ENCODE measurements at regions not wholly inside any gene's neighbourhood (a gene's known extent, or its start where the extent isn't known, plus 50 kb on each side); places are given as distances from the start of the nearest gene placed in this dataset.

DNA sequence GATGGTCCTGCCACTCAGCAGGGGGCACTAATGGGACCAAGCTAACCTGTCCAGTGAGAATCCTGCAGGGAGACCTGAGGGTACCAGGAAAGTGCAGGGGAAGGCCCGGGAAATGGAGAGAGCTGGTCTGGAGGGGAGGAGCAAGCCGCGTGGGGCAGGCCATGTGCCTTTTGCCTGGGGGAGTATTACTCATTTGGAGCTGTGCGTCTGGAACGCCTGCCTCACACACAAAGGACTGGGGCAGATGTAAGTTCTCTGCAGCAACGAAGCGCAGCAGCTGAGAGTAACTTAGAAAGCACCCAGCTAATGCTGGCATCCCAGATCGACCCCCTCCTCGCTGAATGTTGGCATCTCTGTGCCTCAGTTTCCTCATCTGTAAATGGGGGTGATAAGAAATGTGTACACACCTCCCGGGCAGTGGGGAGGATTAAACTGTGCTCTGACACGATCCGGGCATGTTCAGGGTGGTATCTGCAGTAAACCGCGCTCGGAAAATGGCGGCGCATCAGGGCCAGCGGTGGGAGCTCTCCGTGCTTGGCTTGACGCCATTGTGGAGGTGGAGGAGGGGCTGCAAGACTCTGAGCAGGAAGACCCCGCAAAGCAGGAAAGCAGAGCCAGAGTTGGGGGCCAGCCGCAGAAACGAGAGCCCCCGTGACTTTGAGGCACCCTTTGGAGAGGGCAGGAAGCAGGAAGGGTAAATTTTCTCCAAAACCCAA lies 212.5 kb downstream of the NPHP4 start:
- Histone ChIP-seq H3K27ac (ENCODE audit: low read depth in 1 of 2, low read length in 2 of 2) (no peak overlapping the region), H3K4me1 (ENCODE audit: control insufficient read depth in 4 of 4, insufficient read depth in 4 of 4, low read length in 3 of 4) (no peaks in the 10 kb centered on the region), H3K9ac (ENCODE audit: low read depth in 1 of 2, low read length in 2 of 2) (no peak overlapping the region), H3K4me3 (ENCODE audit: low read depth in 1 of 3, low read length in 3 of 3) (no peak overlapping the region), H3K9me3 (ENCODE audit: control insufficient read depth in 4 of 4, low read length in 3 of 4) (no peaks in the 10 kb centered on the region), H3K36me3 (ENCODE audit: control insufficient read depth in 4 of 4, insufficient read depth in 3 of 4, low read depth in 1 of 4, low read length in 3 of 4) (no peaks in the 10 kb centered on the region), H3K27me3 (ENCODE audit: control insufficient read depth in 4 of 4, insufficient read depth in 4 of 4, low read length in 3 of 4) (peaks cover 0 to 3% (median 0%) of the 10 kb centered on the region in 4 donors)
- no peak for DNase-seq (ENCODE audit: low spot score)
- no peak for TF ChIP-seq GABPA (IDR thresholded peaks at IDR 0.05 in 1 of 2, conservative IDR thresholded peaks at IDR 0.05 in 1 of 2)
- 89% methylated on average over 24 of the region's 24 CpGs for WGBS

DNA sequence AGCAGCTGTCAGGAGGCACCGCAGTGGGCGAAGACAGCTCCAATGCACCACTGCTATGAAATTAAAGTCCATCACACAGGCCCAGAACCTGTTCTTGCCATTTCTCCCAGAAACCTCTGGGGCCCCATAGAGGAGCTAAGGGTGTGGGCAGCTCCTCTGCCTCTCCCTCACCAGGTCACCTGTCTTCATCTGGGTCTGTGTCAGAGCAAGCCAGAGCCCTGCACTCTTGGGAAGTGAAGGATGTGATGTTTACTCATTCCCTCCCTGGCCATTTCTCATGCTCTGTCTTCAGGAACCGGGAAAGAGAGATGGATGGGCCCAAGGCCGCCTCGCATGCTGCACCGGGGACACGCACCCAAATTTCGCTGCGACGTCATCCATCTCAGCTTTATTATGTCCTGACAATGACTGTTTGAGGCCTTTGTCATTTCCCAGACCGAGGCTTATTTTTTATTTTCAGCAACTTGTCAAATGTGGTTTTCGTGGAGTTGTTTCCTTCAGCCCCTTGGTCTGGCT lies 216.1 kb downstream of the NPHP4 start:
- Histone ChIP-seq H3K27ac (ENCODE audit: low read depth in 1 of 2, low read length in 2 of 2) (no peak overlapping the region), H3K27me3 (ENCODE audit: control insufficient read depth in 4 of 4, insufficient read depth in 4 of 4, low read length in 3 of 4) (peaks cover 0 to 3% (median 1%) of the 10 kb centered on the region in 4 donors), H3K4me3 (ENCODE audit: low read depth in 1 of 3, low read length in 3 of 3) (no peak overlapping the region), H3K36me3 (ENCODE audit: control insufficient read depth in 4 of 4, insufficient read depth in 3 of 4, low read depth in 1 of 4, low read length in 3 of 4) (no peaks in the 10 kb centered on the region), H3K9me3 (ENCODE audit: control insufficient read depth in 4 of 4, low read length in 3 of 4) (no peaks in the 10 kb centered on the region), H3K4me1 (ENCODE audit: control insufficient read depth in 4 of 4, insufficient read depth in 4 of 4, low read length in 3 of 4) (no peaks in the 10 kb centered on the region), H3K9ac (ENCODE audit: low read depth in 1 of 2, low read length in 2 of 2) (no peak overlapping the region)
- 87% methylated on average over 12 of the region's 12 CpGs for WGBS
- DNase-seq (ENCODE audit: low spot score), result no peak
- TF ChIP-seq HNF4A (conservative IDR thresholded peaks at IDR 0.05) (no peak), JUND (IDR thresholded peaks at IDR 0.05) (no peak), RAD21 (IDR thresholded peaks at IDR 0.05) (no peak), NR2F2 (IDR thresholded peaks at IDR 0.05) (no peak), HNF4G (IDR thresholded peaks at IDR 0.05) (no peak), YY1 (IDR thresholded peaks at IDR 0.05) (no peak), GABPA (IDR thresholded peaks at IDR 0.05 in 1 of 2, conservative IDR thresholded peaks at IDR 0.05 in 1 of 2) (no peak), FOXA2 (IDR thresholded peaks at IDR 0.05) (no peak), SP1 (IDR thresholded peaks at IDR 0.05) (no peak), TAF1 (conservative IDR thresholded peaks at IDR 0.05) (no peak), RXRA (IDR thresholded peaks at IDR 0.05) (no peak), FOXA1 (IDR thresholded peaks at IDR 0.05) (no peak), EGR1 (IDR thresholded peaks at IDR 0.05; ENCODE audit: low read depth in 2 of 2) (no peak)
- TF ChIP-seq, protein P1, sequence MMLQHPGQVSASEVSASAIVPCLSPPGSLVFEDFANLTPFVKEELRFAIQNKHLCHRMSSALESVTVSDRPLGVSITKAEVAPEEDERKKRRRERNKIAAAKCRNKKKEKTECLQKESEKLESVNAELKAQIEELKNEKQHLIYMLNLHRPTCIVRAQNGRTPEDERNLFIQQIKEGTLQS (IDR thresholded peaks at IDR 0.05), result no peak
- TF ChIP-seq, protein P2, sequence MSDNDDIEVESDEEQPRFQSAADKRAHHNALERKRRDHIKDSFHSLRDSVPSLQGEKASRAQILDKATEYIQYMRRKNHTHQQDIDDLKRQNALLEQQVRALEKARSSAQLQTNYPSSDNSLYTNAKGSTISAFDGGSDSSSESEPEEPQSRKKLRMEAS (IDR thresholded peaks at IDR 0.05), result no peak
- TF ChIP-seq, protein P3, sequence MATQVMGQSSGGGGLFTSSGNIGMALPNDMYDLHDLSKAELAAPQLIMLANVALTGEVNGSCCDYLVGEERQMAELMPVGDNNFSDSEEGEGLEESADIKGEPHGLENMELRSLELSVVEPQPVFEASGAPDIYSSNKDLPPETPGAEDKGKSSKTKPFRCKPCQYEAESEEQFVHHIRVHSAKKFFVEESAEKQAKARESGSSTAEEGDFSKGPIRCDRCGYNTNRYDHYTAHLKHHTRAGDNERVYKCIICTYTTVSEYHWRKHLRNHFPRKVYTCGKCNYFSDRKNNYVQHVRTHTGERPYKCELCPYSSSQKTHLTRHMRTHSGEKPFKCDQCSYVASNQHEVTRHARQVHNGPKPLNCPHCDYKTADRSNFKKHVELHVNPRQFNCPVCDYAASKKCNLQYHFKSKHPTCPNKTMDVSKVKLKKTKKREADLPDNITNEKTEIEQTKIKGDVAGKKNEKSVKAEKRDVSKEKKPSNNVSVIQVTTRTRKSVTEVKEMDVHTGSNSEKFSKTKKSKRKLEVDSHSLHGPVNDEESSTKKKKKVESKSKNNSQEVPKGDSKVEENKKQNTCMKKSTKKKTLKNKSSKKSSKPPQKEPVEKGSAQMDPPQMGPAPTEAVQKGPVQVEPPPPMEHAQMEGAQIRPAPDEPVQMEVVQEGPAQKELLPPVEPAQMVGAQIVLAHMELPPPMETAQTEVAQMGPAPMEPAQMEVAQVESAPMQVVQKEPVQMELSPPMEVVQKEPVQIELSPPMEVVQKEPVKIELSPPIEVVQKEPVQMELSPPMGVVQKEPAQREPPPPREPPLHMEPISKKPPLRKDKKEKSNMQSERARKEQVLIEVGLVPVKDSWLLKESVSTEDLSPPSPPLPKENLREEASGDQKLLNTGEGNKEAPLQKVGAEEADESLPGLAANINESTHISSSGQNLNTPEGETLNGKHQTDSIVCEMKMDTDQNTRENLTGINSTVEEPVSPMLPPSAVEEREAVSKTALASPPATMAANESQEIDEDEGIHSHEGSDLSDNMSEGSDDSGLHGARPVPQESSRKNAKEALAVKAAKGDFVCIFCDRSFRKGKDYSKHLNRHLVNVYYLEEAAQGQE (IDR thresholded peaks at IDR 0.05), result no peak
- TF ChIP-seq, protein P4, sequence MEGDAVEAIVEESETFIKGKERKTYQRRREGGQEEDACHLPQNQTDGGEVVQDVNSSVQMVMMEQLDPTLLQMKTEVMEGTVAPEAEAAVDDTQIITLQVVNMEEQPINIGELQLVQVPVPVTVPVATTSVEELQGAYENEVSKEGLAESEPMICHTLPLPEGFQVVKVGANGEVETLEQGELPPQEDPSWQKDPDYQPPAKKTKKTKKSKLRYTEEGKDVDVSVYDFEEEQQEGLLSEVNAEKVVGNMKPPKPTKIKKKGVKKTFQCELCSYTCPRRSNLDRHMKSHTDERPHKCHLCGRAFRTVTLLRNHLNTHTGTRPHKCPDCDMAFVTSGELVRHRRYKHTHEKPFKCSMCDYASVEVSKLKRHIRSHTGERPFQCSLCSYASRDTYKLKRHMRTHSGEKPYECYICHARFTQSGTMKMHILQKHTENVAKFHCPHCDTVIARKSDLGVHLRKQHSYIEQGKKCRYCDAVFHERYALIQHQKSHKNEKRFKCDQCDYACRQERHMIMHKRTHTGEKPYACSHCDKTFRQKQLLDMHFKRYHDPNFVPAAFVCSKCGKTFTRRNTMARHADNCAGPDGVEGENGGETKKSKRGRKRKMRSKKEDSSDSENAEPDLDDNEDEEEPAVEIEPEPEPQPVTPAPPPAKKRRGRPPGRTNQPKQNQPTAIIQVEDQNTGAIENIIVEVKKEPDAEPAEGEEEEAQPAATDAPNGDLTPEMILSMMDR (IDR thresholded peaks at IDR 0.05; ENCODE audit: low read depth, low read length, missing input control), result no peak
- TF ChIP-seq, protein P5, sequence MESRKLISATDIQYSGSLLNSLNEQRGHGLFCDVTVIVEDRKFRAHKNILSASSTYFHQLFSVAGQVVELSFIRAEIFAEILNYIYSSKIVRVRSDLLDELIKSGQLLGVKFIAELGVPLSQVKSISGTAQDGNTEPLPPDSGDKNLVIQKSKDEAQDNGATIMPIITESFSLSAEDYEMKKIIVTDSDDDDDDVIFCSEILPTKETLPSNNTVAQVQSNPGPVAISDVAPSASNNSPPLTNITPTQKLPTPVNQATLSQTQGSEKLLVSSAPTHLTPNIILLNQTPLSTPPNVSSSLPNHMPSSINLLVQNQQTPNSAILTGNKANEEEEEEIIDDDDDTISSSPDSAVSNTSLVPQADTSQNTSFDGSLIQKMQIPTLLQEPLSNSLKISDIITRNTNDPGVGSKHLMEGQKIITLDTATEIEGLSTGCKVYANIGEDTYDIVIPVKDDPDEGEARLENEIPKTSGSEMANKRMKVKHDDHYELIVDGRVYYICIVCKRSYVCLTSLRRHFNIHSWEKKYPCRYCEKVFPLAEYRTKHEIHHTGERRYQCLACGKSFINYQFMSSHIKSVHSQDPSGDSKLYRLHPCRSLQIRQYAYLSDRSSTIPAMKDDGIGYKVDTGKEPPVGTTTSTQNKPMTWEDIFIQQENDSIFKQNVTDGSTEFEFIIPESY (IDR thresholded peaks at IDR 0.05), result no peak
